ENCODE measurements at regions not wholly inside any gene's neighbourhood (a gene's known extent, or its start where the extent isn't known, plus 50 kb on each side); places are given as distances from the start of the nearest gene placed in this dataset.

DNA sequence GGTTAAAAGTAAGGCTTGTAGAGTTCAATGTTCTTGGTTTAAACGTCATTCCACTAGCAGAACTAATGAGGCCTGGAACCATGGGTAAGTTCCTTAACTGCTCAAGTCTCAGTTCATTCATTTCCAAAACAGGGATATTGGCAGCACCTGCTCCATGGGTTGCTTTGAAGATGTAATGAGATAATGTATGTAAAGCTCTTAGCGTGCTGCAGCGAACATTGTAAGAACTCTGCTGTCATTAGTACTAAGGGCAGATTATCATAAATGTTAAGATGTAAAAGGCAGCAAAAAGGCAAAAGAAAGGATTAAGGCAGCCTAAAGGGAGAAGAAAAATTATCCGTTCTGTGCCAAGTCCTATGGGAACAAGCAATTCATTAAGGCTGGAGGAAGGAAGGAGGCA, 129.1 kb upstream of the NGF start:
- no peak overlapping the region for H3K9ac ChIP-seq (ENCODE audit: low read length)
- H3K4me3 ChIP-seq (ENCODE audit: low read depth, low read length, poor library complexity, severe bottlenecking), result no peak overlapping the region
- TF ChIP-seq EZH2 (IDR thresholded peaks at IDR 0.05; ENCODE audit: borderline replicate concordance, low read length), result no peak
- TF ChIP-seq, protein P1, sequence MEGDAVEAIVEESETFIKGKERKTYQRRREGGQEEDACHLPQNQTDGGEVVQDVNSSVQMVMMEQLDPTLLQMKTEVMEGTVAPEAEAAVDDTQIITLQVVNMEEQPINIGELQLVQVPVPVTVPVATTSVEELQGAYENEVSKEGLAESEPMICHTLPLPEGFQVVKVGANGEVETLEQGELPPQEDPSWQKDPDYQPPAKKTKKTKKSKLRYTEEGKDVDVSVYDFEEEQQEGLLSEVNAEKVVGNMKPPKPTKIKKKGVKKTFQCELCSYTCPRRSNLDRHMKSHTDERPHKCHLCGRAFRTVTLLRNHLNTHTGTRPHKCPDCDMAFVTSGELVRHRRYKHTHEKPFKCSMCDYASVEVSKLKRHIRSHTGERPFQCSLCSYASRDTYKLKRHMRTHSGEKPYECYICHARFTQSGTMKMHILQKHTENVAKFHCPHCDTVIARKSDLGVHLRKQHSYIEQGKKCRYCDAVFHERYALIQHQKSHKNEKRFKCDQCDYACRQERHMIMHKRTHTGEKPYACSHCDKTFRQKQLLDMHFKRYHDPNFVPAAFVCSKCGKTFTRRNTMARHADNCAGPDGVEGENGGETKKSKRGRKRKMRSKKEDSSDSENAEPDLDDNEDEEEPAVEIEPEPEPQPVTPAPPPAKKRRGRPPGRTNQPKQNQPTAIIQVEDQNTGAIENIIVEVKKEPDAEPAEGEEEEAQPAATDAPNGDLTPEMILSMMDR (IDR thresholded peaks at IDR 0.05; ENCODE audit: low read length), result no peak
- H3F3A ChIP-seq (ENCODE audit: insufficient read depth, low read length), result no peaks in the 10 kb centered on the region
- no peak overlapping the region for H3K4me2 ChIP-seq (ENCODE audit: low read length)
- H3K79me2 ChIP-seq (ENCODE audit: insufficient read depth, low read length), result no peaks in the 10 kb centered on the region
- H3K36me3 ChIP-seq (ENCODE audit: insufficient read depth, low read length), result no peaks in the 10 kb centered on the region
- no peaks in the 10 kb centered on the region for H3K9me2 ChIP-seq (ENCODE audit: low read depth, low read length)
- no peak overlapping the region for H2AFZ ChIP-seq (ENCODE audit: low read length)
- no peaks in the 10 kb centered on the region for H3K9me3 ChIP-seq (ENCODE audit: low read length)
- no peaks in the 10 kb centered on the region for H3K27me3 ChIP-seq (ENCODE audit: insufficient read depth, low read length)
- H4K20me1 ChIP-seq (ENCODE audit: insufficient read depth, low read length), result no peaks in the 10 kb centered on the region
- H3K4me1 ChIP-seq (ENCODE audit: insufficient read depth, low read length, severe bottlenecking), result no peaks in the 10 kb centered on the region
- H3K27ac ChIP-seq (ENCODE audit: low read depth, low read length, poor library complexity, severe bottlenecking), result no peak overlapping the region

DNA sequence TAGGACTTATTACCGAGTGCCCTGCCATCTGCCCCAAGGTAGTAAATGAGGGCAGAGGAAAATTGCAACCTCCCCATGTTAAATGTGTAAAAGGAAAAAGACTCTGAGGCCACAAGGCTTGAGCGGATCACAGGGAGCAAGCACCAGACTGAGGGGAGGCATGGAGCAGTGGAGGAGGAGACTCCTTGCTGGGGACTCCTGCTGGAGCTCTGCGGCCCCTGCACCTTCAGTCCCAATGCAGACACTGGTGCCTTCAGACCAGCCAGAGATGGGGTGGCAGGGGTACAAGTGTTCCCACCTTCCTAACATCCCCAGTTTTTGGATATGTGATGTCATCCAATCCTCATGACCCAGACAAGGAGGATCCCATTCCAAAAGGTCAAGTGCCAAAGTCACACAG, 128.4 kb upstream of the NGF start:
- no peak for TF ChIP-seq EZH2 (IDR thresholded peaks at IDR 0.05; ENCODE audit: borderline replicate concordance, low read length)
- TF ChIP-seq, protein P1 (IDR thresholded peaks at IDR 0.05; ENCODE audit: low read length), result no peak
- Histone ChIP-seq H3F3A (ENCODE audit: insufficient read depth, low read length) (no peaks in the 10 kb centered on the region), H3K79me2 (ENCODE audit: insufficient read depth, low read length) (no peaks in the 10 kb centered on the region), H3K4me2 (ENCODE audit: low read length) (no peak overlapping the region), H3K27me3 (ENCODE audit: insufficient read depth, low read length) (no peaks in the 10 kb centered on the region), H4K20me1 (ENCODE audit: insufficient read depth, low read length) (no peaks in the 10 kb centered on the region), H3K4me1 (ENCODE audit: insufficient read depth, low read length, severe bottlenecking) (no peaks in the 10 kb centered on the region), H3K9ac (ENCODE audit: low read length) (no peak overlapping the region), H3K9me2 (ENCODE audit: low read depth, low read length) (no peaks in the 10 kb centered on the region), H3K4me3 (ENCODE audit: low read depth, low read length, poor library complexity, severe bottlenecking) (no peak overlapping the region), H3K27ac (ENCODE audit: low read depth, low read length, poor library complexity, severe bottlenecking) (no peak overlapping the region), H3K36me3 (ENCODE audit: insufficient read depth, low read length) (no peaks in the 10 kb centered on the region), H3K9me3 (ENCODE audit: low read length) (no peaks in the 10 kb centered on the region), H2AFZ (ENCODE audit: low read length) (no peak overlapping the region)

DNA sequence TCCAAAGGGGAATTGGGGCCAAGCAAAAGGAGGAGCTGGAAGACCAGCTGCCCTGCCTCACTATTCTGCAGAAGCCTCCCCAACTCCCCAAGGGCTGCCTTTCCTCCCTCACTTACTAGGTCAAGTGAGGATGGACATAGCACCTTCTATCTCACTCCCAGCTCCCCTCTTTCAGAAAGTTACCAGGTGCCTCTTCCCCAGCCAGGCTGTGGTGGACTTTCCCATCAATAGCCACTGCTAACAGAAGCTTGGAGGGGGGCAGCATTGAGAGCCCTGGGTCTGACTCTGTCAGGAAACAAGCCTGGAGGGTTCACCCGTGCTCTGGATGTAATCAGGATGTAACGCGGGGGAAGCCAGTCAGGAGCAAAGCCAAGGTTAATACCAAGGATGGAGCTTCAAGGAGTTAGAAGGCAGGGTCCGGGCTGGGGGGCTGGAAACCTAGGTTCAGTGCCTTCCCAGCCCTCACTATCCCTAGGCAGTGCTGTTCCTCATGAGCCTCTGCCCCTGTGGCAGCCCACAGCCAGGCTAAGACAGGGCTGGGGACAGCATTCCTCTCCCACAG, 127.8 kb upstream of the NGF start:
- Histone ChIP-seq H3K36me3 (ENCODE audit: insufficient read depth, low read length) (no peaks in the 10 kb centered on the region), H3K79me2 (ENCODE audit: insufficient read depth, low read length) (no peaks in the 10 kb centered on the region), H3K4me1 (ENCODE audit: insufficient read depth, low read length, severe bottlenecking) (no peaks in the 10 kb centered on the region), H3K27me3 (ENCODE audit: insufficient read depth, low read length) (no peaks in the 10 kb centered on the region), H3K4me2 (ENCODE audit: low read length) (no peak overlapping the region), H4K20me1 (ENCODE audit: insufficient read depth, low read length) (no peaks in the 10 kb centered on the region), H3K9me2 (ENCODE audit: low read depth, low read length) (no peaks in the 10 kb centered on the region), H3K9me3 (ENCODE audit: low read length) (no peaks in the 10 kb centered on the region), H3F3A (ENCODE audit: insufficient read depth, low read length) (no peaks in the 10 kb centered on the region), H3K9ac (ENCODE audit: low read length) (no peak overlapping the region), H2AFZ (ENCODE audit: low read length) (no peak overlapping the region), H3K4me3 (ENCODE audit: low read depth, low read length, poor library complexity, severe bottlenecking) (no peak overlapping the region), H3K27ac (ENCODE audit: low read depth, low read length, poor library complexity, severe bottlenecking) (no peak overlapping the region)
- no peak for TF ChIP-seq EZH2 (IDR thresholded peaks at IDR 0.05; ENCODE audit: borderline replicate concordance, low read length)
- TF ChIP-seq, protein P1 (IDR thresholded peaks at IDR 0.05; ENCODE audit: low read length), result no peak

Measured in OCI-LY1 (cell line).